Upper lobe of right lung (tissue), 1 donor: ENCODE measurements at regions not wholly inside any gene's neighbourhood (a gene's known extent, or its start where the extent isn't known, plus 50 kb on each side); places are given as distances from the start of the nearest gene placed in this dataset.

Experiments
- ATAC-seq: fragments of 200-7000 bp; cut with Tn5 transposase; one replicate; pipeline ENCODE4 v1.9.1; 2020; ENCODE audit warnings: mild to moderate bottlenecking, moderate library complexity
- DNase-seq: peaks from one replicate; pipeline ENCODE4 v3.0.0-alpha.2; 2020
- H3K27ac ChIP-seq: fragments of 200-600 bp; one replicate; pipeline ENCODE4 v1.8.0; 2022
- H3K27me3 ChIP-seq: fragments of 200-600 bp; one replicate; pipeline ENCODE4 v1.8.0; 2022; ENCODE audit warnings: mild to moderate bottlenecking
- H3K36me3 ChIP-seq: fragments of 200-600 bp; one replicate; pipeline ENCODE4 v1.8.0; 2022
- H3K4me1 ChIP-seq: fragments of 200-600 bp; one replicate; pipeline ENCODE4 v1.8.0; 2022
- H3K4me3 ChIP-seq: fragments of 200-600 bp; one replicate; pipeline ENCODE4 v1.8.0; 2022; ENCODE audit warnings: mild to moderate bottlenecking
- H3K9me3 ChIP-seq: fragments of 200-600 bp; one replicate; pipeline ENCODE4 v1.8.0; 2022
- CTCF ChIP-seq: fragments of 200-600 bp; IDR thresholded peaks from one replicate; pipeline ENCODE4 v1.8.0; 2022; ENCODE audit warnings: antibody characterized with exemption
- intact Hi-C: fragments of 100-400 bp; cut with DNase I; formaldehyde crosslinking; loops from one replicate; pipeline ENCODE4 v1.11.0; 2022
- donor health status: DM: no; HTN: yes; CAD: no; lungs with severe emphysema.

GRCh38 chr3:70800951-70801350, 488.5 kb upstream of the MDFIC2 start:
- H3K9me3 ChIP-seq = no peaks in the 10 kb centered on the region
- no peaks in the 10 kb centered on the region for H3K4me1 ChIP-seq
- no peak overlapping the region for H3K4me3 ChIP-seq
- H3K27ac ChIP-seq = no peak overlapping the region
- DNase-seq (no peak), ATAC-seq (peak; percentile 64)
- intact Hi-C loops = no loop called here
- no peaks in the 10 kb centered on the region for H3K36me3 ChIP-seq
- no peak for TF ChIP-seq CTCF
- H3K27me3 ChIP-seq = no peaks in the 10 kb centered on the region

- no peaks in the 10 kb centered on the region for H3K27me3 ChIP-seq
- H3K4me1 ChIP-seq = no peaks in the 10 kb centered on the region
- H3K4me3 ChIP-seq = no peak overlapping the region
- intact Hi-C loops = no loop called here
- DNase-seq (no peak), ATAC-seq (no peak)
- H3K27ac ChIP-seq = no peak overlapping the region
- TF ChIP-seq CTCF = no peak
- H3K36me3 ChIP-seq = no peaks in the 10 kb centered on the region
- no peaks in the 10 kb centered on the region for H3K9me3 ChIP-seq
Observed at GRCh38 chr3:70789878-70790277, 477.4 kb upstream of the MDFIC2 start.

GRCh38 chr3:70780790-70781189, 468.4 kb upstream of the MDFIC2 start:
- no peak overlapping the region for H3K4me3 ChIP-seq
- intact Hi-C loops = no loop called here
- H3K4me1 ChIP-seq = no peaks in the 10 kb centered on the region
- no peaks in the 10 kb centered on the region for H3K9me3 ChIP-seq
- TF ChIP-seq CTCF = no peak
- no peak for ATAC-seq
- no peaks in the 10 kb centered on the region for H3K27me3 ChIP-seq
- H3K27ac ChIP-seq = no peak overlapping the region
- no peaks in the 10 kb centered on the region for H3K36me3 ChIP-seq
- no peak for DNase-seq

- Histone ChIP-seq H3K9me3 (no peaks in the 10 kb centered on the region), H3K27ac (no peak overlapping the region), H3K4me3 (no peak overlapping the region), H3K27me3 (no peaks in the 10 kb centered on the region), H3K36me3 (no peaks in the 10 kb centered on the region), H3K4me1 (no peaks in the 10 kb centered on the region)
- intact Hi-C loops = no loop called here
- no peak for TF ChIP-seq CTCF
- DNase-seq (no peak), ATAC-seq (no peak)
Observed at GRCh38 chr3:70779296-70779695, 466.9 kb upstream of the MDFIC2 start.

- Histone ChIP-seq H3K9me3 (no peaks in the 10 kb centered on the region), H3K36me3 (no peaks in the 10 kb centered on the region), H3K27ac (no peak overlapping the region), H3K4me3 (no peak overlapping the region), H3K4me1 (no peaks in the 10 kb centered on the region), H3K27me3 (no peaks in the 10 kb centered on the region)
- DNase-seq = no peak
- no peak for TF ChIP-seq CTCF
- intact Hi-C loops = no loop called here
- ATAC-seq = no peak
Observed at GRCh38 chr3:70776081-70776480, 463.6 kb upstream of the MDFIC2 start.

- DNase-seq (no peak), ATAC-seq (no peak)
- intact Hi-C loops = no loop called here
- Histone ChIP-seq H3K27ac (no peak overlapping the region), H3K4me3 (no peak overlapping the region), H3K4me1 (no peaks in the 10 kb centered on the region), H3K27me3 (no peaks in the 10 kb centered on the region), H3K9me3 (no peaks in the 10 kb centered on the region), H3K36me3 (no peaks in the 10 kb centered on the region)
- TF ChIP-seq CTCF = no peak
Observed at GRCh38 chr3:70775257-70775656, 462.8 kb upstream of the MDFIC2 start.
